ENCODE measurements at regions not wholly inside any gene's neighbourhood (a gene's known extent, or its start where the extent isn't known, plus 50 kb on each side); places are given as distances from the start of the nearest gene placed in this dataset.

DNA sequence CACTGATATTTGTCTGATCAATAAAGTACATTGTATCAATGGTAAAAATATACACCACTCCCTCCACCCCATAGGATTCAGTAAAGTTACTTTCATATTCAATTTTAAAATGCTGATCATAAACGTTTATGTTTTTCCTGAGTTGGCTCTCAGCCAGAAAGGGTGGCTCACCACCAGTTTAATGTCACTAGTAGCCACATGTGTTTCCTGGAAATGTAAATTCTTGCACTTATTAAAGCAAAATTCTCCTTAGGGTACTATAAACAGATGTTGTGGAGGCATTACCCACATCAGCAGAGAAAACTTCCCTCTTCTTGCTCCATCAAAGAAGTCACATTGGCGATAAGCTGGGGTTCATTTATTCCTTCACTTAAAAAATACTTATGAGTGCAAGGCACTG lies 210.3 kb downstream of the SREK1 start:
- no peak for TF ChIP-seq POLR2A (IDR thresholded peaks at IDR 0.05)
- TF ChIP-seq EP300 (IDR thresholded peaks at IDR 0.05): no peak
- TF ChIP-seq CTCF (IDR thresholded peaks at IDR 0.05): no peak
- no peak for TF ChIP-seq POLR2AphosphoS5 (IDR thresholded peaks at IDR 0.05)
- DNase-seq: no peak
- no peak for ATAC-seq (ENCODE audit: low FRiP score in 2 of 2)
- WGBS, 2 donors: 46 to 59% methylated on average over 2 of the region's 2 CpGs
- Histone ChIP-seq H3K27ac (no peak overlapping the region), H3K4me1 (no peaks in the 10 kb centered on the region), H3K4me3 (no peak overlapping the region), H3K27me3 (no peaks in the 10 kb centered on the region), H3K36me3 (no peaks in the 10 kb centered on the region), H3K9me3 (no peaks in the 10 kb centered on the region)

DNA sequence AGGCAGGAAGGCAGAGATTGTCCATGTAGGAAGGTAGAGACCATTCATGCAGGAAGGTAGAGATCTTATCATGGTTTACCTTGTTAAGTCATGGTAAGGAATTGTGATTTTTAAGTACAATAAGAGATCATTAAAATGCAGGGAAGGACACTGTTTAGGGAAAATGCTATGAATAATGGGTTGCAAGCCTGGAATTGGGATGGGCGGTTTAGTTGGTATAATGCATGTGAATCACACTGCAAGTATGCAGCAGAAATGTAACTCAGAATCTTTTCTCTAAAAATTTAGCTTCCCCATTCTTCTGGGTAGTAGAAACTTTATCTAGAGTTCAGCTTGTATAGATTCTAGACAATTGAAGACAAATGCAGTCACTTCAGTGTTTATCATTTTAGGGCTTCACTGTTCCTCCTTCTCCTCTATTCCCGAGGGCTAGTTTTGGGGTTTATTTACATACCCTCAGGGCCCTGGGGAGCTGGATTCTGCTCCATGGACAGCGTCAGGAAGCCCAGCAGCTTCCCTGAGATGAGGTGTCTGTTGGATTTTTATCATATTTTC lies 212.0 kb downstream of the SREK1 start:
- no peaks in the 10 kb centered on the region for H3K27me3 ChIP-seq
- H3K4me1 ChIP-seq: no peaks in the 10 kb centered on the region
- ATAC-seq (ENCODE audit: low FRiP score in 2 of 2) (no peak), DNase-seq (no peak)
- no peaks in the 10 kb centered on the region for H3K9me3 ChIP-seq
- no peak overlapping the region for H3K4me3 ChIP-seq
- H3K36me3 ChIP-seq: no peaks in the 10 kb centered on the region
- TF ChIP-seq POLR2AphosphoS5 (IDR thresholded peaks at IDR 0.05) (no peak), CTCF (IDR thresholded peaks at IDR 0.05) (no peak), POLR2A (IDR thresholded peaks at IDR 0.05) (no peak), EP300 (IDR thresholded peaks at IDR 0.05) (no peak)
- H3K27ac ChIP-seq: no peak overlapping the region
- WGBS, 2 donors: 74 to 89% methylated on average over 3 of the region's 3 CpGs

- WGBS, 2 donors: 93 to 100% methylated on average over 3 of the region's 3 CpGs
- DNase-seq: no peak
- H3K4me1 ChIP-seq: no peaks in the 10 kb centered on the region
- H3K9me3 ChIP-seq: no peaks in the 10 kb centered on the region
- H3K4me3 ChIP-seq: no peak overlapping the region
- no peak overlapping the region for H3K27ac ChIP-seq
- H3K27me3 ChIP-seq: no peaks in the 10 kb centered on the region
- ATAC-seq (ENCODE audit: low FRiP score in 2 of 2): no peak
- TF ChIP-seq CTCF (IDR thresholded peaks at IDR 0.05) (no peak), POLR2AphosphoS5 (IDR thresholded peaks at IDR 0.05) (no peak), EP300 (IDR thresholded peaks at IDR 0.05) (no peak), POLR2A (IDR thresholded peaks at IDR 0.05) (no peak)
- H3K36me3 ChIP-seq: no peaks in the 10 kb centered on the region
Observed at GRCh38 chr5:66358741-66359140, 214.6 kb downstream of the SREK1 start.

DNA sequence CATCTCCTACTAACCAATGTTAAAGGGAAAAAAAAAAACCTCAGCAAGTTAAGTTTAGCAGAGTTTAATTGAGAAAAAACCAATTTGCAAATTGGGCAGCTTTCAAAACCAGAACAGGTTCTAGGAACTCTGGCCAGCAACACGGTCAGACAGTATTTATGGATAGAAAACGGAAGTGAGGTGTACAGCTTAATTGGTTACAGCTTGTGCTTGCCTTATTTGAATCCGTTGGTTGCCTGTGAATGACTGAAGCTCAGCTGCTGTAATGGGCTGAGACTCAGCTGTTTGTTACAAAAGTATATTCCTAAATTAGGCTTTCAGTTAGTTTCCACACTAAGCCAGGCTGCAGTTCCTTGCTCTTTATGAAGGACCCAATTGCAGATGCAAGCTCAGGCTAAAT lies 217.0 kb downstream of the SREK1 start:
- TF ChIP-seq POLR2AphosphoS5 (IDR thresholded peaks at IDR 0.05): no peak
- TF ChIP-seq CTCF (IDR thresholded peaks at IDR 0.05): no peak
- TF ChIP-seq POLR2A (IDR thresholded peaks at IDR 0.05): no peak
- TF ChIP-seq EP300 (IDR thresholded peaks at IDR 0.05): no peak
- 77 to 80% methylated on average over 3 of the region's 3 CpGs for WGBS, 2 donors
- DNase-seq: no peak
- Histone ChIP-seq H3K4me1 (no peaks in the 10 kb centered on the region), H3K27me3 (no peaks in the 10 kb centered on the region), H3K9me3 (no peaks in the 10 kb centered on the region), H3K4me3 (no peak overlapping the region), H3K27ac (no peak overlapping the region), H3K36me3 (no peaks in the 10 kb centered on the region)
- ATAC-seq (ENCODE audit: low FRiP score in 2 of 2): no peak

GRCh38 chr5:66362046-66362445 lies 217.9 kb downstream of the SREK1 start:
- H3K4me3 ChIP-seq: no peak overlapping the region

More at GRCh38 chr5:66362046-66362445, 217.9 kb downstream of the SREK1 start:
- Histone ChIP-seq H3K27me3 (no peaks in the 10 kb centered on the region), H3K36me3 (no peaks in the 10 kb centered on the region), H3K27ac (no peak overlapping the region), H3K4me1 (no peaks in the 10 kb centered on the region), H3K9me3 (no peaks in the 10 kb centered on the region)
- ATAC-seq (ENCODE audit: low FRiP score in 2 of 2): no peak
- DNase-seq: no peak
- TF ChIP-seq POLR2AphosphoS5 (IDR thresholded peaks at IDR 0.05) (no peak), EP300 (IDR thresholded peaks at IDR 0.05) (no peak), CTCF (IDR thresholded peaks at IDR 0.05) (no peak), POLR2A (IDR thresholded peaks at IDR 0.05) (no peak)
- 86 to 90% methylated on average over 6 of the region's 6 CpGs for WGBS, 2 donors

All from upper lobe of left lung (tissue), 6 donors.